DMS79 (cell line): ENCODE measurements at regions not wholly inside any gene's neighbourhood (a gene's known extent, or its start where the extent isn't known, plus 50 kb on each side); places are given as distances from the start of the nearest gene placed in this dataset.

Source experiments
- DNase-seq: peaks from one replicate; lab custom pipeline; 2025; lab: John Stamatoyannopoulos, UW

- DNase-seq = no peak
Measured at GRCh38 chr18:42268186-42268725, 313.2 kb downstream of the PIK3C3 start.

GRCh38 chr18:42268798-42269197, 313.8 kb downstream of the PIK3C3 start:
- DNase-seq = no peak

GRCh38 chr18:42271647-42272414, 316.8 kb downstream of the PIK3C3 start:
- DNase-seq = no peak

- no peak for DNase-seq
Measured at GRCh38 chr18:42274488-42275137, 319.6 kb downstream of the PIK3C3 start.

- DNase-seq = no peak
Measured at GRCh38 chr18:42275138-42275535, 320.1 kb downstream of the PIK3C3 start.

GRCh38 chr18:42275949-42276730, 321.1 kb downstream of the PIK3C3 start:
- no peak for DNase-seq

GRCh38 chr18:42281124-42281523, 326.1 kb downstream of the PIK3C3 start:
- no peak for DNase-seq

GRCh38 chr18:42281851-42282250, 326.8 kb downstream of the PIK3C3 start:
- DNase-seq = no peak

- no peak for DNase-seq
Measured at GRCh38 chr18:42287047-42287446, 332.0 kb downstream of the PIK3C3 start.

- DNase-seq = no peak
Measured at GRCh38 chr18:42288129-42288528, 333.1 kb downstream of the PIK3C3 start.

- no peak for DNase-seq
Measured at GRCh38 chr18:42289526-42289925, 334.5 kb downstream of the PIK3C3 start.

- DNase-seq = no peak
Measured at GRCh38 chr18:42290318-42291307, 335.6 kb downstream of the PIK3C3 start.

GRCh38 chr18:42292654-42293053, 337.6 kb downstream of the PIK3C3 start:
- no peak for DNase-seq

- no peak for DNase-seq
Measured at GRCh38 chr18:42296192-42296591, 341.2 kb downstream of the PIK3C3 start.

- DNase-seq = no peak
Measured at GRCh38 chr18:42296723-42297122, 341.7 kb downstream of the PIK3C3 start.

GRCh38 chr18:42298759-42299675, 344.0 kb downstream of the PIK3C3 start:
- DNase-seq = no peak

- DNase-seq = no peak
Measured at GRCh38 chr18:42305869-42306593, 351.0 kb downstream of the PIK3C3 start.

GRCh38 chr18:42306594-42306980, 351.6 kb downstream of the PIK3C3 start:
- DNase-seq = no peak

- DNase-seq = no peak
Measured at GRCh38 chr18:42310956-42311355, 355.9 kb downstream of the PIK3C3 start.

- DNase-seq = no peak
Measured at GRCh38 chr18:42326752-42327151, 371.7 kb downstream of the PIK3C3 start.
